ENCODE measurements at regions not wholly inside any gene's neighbourhood (a gene's known extent, or its start where the extent isn't known, plus 50 kb on each side); places are given as distances from the start of the nearest gene placed in this dataset.

- peaks cover 9 to 18% (median 13%) of the 10 kb centered on the region in 7 donors for H3K9me3 Mint-ChIP-seq
- peaks cover 3% of the 10 kb centered on the region for H3K4me1 Mint-ChIP-seq
- H3K79me2 ChIP-seq (ENCODE audit: insufficient read depth, low read length) = no peaks in the 10 kb centered on the region
- H3K4me2 ChIP-seq (replicated peaks; ENCODE audit: extremely low read depth, low read length, poor library complexity, severe bottlenecking) = no peak overlapping the region
- no peak overlapping the region for H3K27ac ChIP-seq (ENCODE audit: low read depth in 1 of 2, low read length in 2 of 2)
- DNase-seq = no peak
- no peak overlapping the region for H3K27ac Mint-ChIP-seq
- H3K9me3 ChIP-seq (replicated peaks in 1 of 2; ENCODE audit: control insufficient read depth in 1 of 2, insufficient read depth in 1 of 2, low read length in 2 of 2) = peaks cover 0 to 15% of the 10 kb centered on the region in 2 donors
- no peak overlapping the region for H2AFZ ChIP-seq (ENCODE audit: insufficient read depth, low read depth, low read length, poor library complexity, severe bottlenecking)
- no peaks in the 10 kb centered on the region for H3K36me3 ChIP-seq (replicated peaks in 1 of 2; ENCODE audit: control insufficient read depth in 1 of 2, insufficient read depth in 2 of 2, low read length in 2 of 2)
- H4K20me1 ChIP-seq (ENCODE audit: insufficient read depth, low read length) = no peaks in the 10 kb centered on the region
- H3K9ac ChIP-seq (ENCODE audit: insufficient read depth, low read length, poor library complexity, severe bottlenecking) = no peak overlapping the region
- intact Hi-C loops (cut with micrococcal nuclease) = no loop called here
- H3K27me3 Mint-ChIP-seq (ENCODE audit: low read depth in 3 of 3) = no peaks in the 10 kb centered on the region
- H3K27me3 ChIP-seq (ENCODE audit: control insufficient read depth in 2 of 2, insufficient read depth in 2 of 2, low read length in 2 of 2) = no peaks in the 10 kb centered on the region
- TF ChIP-seq CTCF (IDR thresholded peaks at IDR 0.05) = no peak
- no peak overlapping the region for H3K4me3 Mint-ChIP-seq
- H3K4me1 ChIP-seq (ENCODE audit: control insufficient read depth in 1 of 2, insufficient read depth in 2 of 2, low read length in 2 of 2) = no peaks in the 10 kb centered on the region
- H3K36me3 Mint-ChIP-seq = no peaks in the 10 kb centered on the region
- H3K4me3 ChIP-seq (replicated peaks in 1 of 3; ENCODE audit: low read depth in 2 of 3, low read length in 3 of 3) = no peak overlapping the region
Observed at GRCh38 chrX:46044486-46044885, 500.7 kb downstream of the ZNF674 start.

- Mint-ChIP-seq H3K4me3 (no peak overlapping the region), H3K36me3 (no peaks in the 10 kb centered on the region), H3K27ac (no peak overlapping the region), H3K27me3 (ENCODE audit: low read depth in 3 of 3) (no peaks in the 10 kb centered on the region), H3K9me3 (peaks cover 7 to 15% (median 11%) of the 10 kb centered on the region in 7 donors), H3K4me1 (peaks cover 4% of the 10 kb centered on the region)
- Histone ChIP-seq H3K9me3 (replicated peaks in 1 of 2; ENCODE audit: control insufficient read depth in 1 of 2, insufficient read depth in 1 of 2, low read length in 2 of 2) (peaks cover 0 to 15% of the 10 kb centered on the region in 2 donors), H3K4me3 (replicated peaks in 1 of 3; ENCODE audit: low read depth in 2 of 3, low read length in 3 of 3) (no peak overlapping the region), H3K79me2 (ENCODE audit: insufficient read depth, low read length) (no peaks in the 10 kb centered on the region), H3K9ac (ENCODE audit: insufficient read depth, low read length, poor library complexity, severe bottlenecking) (no peak overlapping the region), H2AFZ (ENCODE audit: insufficient read depth, low read depth, low read length, poor library complexity, severe bottlenecking) (no peak overlapping the region), H3K27me3 (ENCODE audit: control insufficient read depth in 2 of 2, insufficient read depth in 2 of 2, low read length in 2 of 2) (peaks cover 0 to 2% of the 10 kb centered on the region in 2 donors), H3K27ac (ENCODE audit: low read depth in 1 of 2, low read length in 2 of 2) (no peak overlapping the region), H3K36me3 (replicated peaks in 1 of 2; ENCODE audit: control insufficient read depth in 1 of 2, insufficient read depth in 2 of 2, low read length in 2 of 2) (no peaks in the 10 kb centered on the region), H3K4me1 (ENCODE audit: control insufficient read depth in 1 of 2, insufficient read depth in 2 of 2, low read length in 2 of 2) (no peaks in the 10 kb centered on the region), H3K4me2 (replicated peaks; ENCODE audit: extremely low read depth, low read length, poor library complexity, severe bottlenecking) (no peak overlapping the region), H4K20me1 (ENCODE audit: insufficient read depth, low read length) (no peaks in the 10 kb centered on the region)
- intact Hi-C loops (cut with micrococcal nuclease) = no loop called here
- TF ChIP-seq CTCF (IDR thresholded peaks at IDR 0.05) = no peak
- no peak for DNase-seq
Observed at GRCh38 chrX:46040001-46040400, 505.2 kb downstream of the ZNF674 start.
